HFFc6 (cell line): ENCODE measurements at regions not wholly inside any gene's neighbourhood (a gene's known extent, or its start where the extent isn't known, plus 50 kb on each side); places are given as distances from the start of the nearest gene placed in this dataset.

Source experiments
- DNase-seq: peaks from one replicate; pipeline ENCODE4 v3.0.0-alpha.2; 2018
- H3K27ac Mint-ChIP-seq: 2 replicates; pipeline ENCODE4 v1.8.0; 2020; ENCODE audit warnings: mild to moderate bottlenecking, mixed read lengths
- H3K27me3 Mint-ChIP-seq: 2 replicates; pipeline ENCODE4 v1.8.0; 2021; ENCODE audit warnings: mild to moderate bottlenecking, moderate library complexity, mixed read lengths; ENCODE audit not compliant: insufficient read depth
- H3K36me3 Mint-ChIP-seq: 2 replicates; pipeline ENCODE4 v1.8.0; 2021; ENCODE audit warnings: low read depth, mixed read lengths
- H3K4me1 Mint-ChIP-seq: 2 replicates; pipeline ENCODE4 v1.8.0; 2020; ENCODE audit warnings: low read depth, mixed read lengths
- H3K4me3 Mint-ChIP-seq: 2 replicates; pipeline ENCODE4 v1.8.0; 2020; ENCODE audit warnings: mild to moderate bottlenecking, moderate library complexity, mixed read lengths
- H3K9me3 Mint-ChIP-seq: 2 replicates; pipeline ENCODE4 v1.8.0; 2020; ENCODE audit warnings: mild to moderate bottlenecking, mixed read lengths
- TF ChIP-seq, protein P1 (sequence below): fragments of 200-600 bp; sonication (generic); IDR thresholded peaks from 2 replicates; pipeline ENCODE4 v1.5.0; 2021; ENCODE audit warnings: antibody characterized with exemption, mild to moderate bottlenecking

DNA sequence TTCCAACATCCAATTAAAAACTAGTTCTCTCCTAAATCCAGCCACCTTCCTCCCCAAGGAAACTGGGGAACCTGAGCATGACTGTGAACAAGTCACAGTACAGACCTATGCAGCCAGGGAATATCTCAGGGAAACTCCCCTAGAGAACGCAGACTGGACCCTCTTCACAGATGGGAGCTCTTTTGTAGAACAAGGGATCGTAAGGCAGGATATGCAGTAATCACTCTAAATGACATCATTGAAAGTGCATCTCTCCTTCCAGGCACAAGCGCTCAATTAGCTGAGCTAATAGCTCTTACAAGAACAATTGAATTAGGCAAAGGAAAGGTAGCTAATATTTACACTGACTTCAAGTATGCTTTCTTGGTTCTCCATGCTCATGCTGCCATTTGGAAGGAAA is 1331.7 kb downstream of the UQCRFS1 start:
- TF ChIP-seq, protein P1, sequence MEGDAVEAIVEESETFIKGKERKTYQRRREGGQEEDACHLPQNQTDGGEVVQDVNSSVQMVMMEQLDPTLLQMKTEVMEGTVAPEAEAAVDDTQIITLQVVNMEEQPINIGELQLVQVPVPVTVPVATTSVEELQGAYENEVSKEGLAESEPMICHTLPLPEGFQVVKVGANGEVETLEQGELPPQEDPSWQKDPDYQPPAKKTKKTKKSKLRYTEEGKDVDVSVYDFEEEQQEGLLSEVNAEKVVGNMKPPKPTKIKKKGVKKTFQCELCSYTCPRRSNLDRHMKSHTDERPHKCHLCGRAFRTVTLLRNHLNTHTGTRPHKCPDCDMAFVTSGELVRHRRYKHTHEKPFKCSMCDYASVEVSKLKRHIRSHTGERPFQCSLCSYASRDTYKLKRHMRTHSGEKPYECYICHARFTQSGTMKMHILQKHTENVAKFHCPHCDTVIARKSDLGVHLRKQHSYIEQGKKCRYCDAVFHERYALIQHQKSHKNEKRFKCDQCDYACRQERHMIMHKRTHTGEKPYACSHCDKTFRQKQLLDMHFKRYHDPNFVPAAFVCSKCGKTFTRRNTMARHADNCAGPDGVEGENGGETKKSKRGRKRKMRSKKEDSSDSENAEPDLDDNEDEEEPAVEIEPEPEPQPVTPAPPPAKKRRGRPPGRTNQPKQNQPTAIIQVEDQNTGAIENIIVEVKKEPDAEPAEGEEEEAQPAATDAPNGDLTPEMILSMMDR = no peak
- Mint-ChIP-seq H3K4me1 (no peaks in the 10 kb centered on the region), H3K36me3 (no peaks in the 10 kb centered on the region), H3K27ac (no peak overlapping the region), H3K27me3 (no peaks in the 10 kb centered on the region; the same call in 1 of the 2 replicates), H3K9me3 (peaks cover 37% of the 10 kb centered on the region), H3K4me3 (no peak overlapping the region)
- no peak for DNase-seq

DNA sequence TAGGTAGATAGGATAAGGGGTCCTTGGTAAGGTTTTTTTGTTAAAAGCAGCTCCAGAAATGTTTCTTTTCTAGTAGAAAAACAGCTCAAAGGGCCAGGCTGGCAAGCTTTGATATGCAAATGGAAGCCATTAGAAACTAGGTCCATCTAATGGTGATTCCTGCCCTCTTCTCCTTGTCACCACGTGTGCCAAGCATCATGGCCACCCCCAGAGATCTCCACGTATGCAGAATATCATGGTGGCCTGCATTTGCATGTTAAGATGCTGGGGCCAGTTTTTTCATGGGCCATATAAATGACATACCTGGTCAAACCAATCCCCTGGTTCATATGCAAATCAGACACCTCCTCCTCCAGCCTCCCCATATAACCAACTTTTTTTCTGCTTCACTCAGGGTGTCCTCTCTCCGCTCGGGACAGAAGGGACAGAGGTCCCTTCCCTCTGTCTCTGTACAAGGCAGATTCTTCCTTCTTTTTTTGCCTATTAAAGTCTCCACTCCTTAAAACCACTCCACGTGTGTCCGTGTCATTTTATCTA is 1335.9 kb downstream of the UQCRFS1 start:
- Mint-ChIP-seq H3K27ac (no peak overlapping the region), H3K27me3 (no peaks in the 10 kb centered on the region; the same call in 1 of the 2 replicates), H3K4me3 (no peak overlapping the region), H3K9me3 (peaks cover 50% of the 10 kb centered on the region), H3K4me1 (no peaks in the 10 kb centered on the region), H3K36me3 (no peaks in the 10 kb centered on the region)
- TF ChIP-seq, protein P1 = no peak
- DNase-seq = no peak

DNA sequence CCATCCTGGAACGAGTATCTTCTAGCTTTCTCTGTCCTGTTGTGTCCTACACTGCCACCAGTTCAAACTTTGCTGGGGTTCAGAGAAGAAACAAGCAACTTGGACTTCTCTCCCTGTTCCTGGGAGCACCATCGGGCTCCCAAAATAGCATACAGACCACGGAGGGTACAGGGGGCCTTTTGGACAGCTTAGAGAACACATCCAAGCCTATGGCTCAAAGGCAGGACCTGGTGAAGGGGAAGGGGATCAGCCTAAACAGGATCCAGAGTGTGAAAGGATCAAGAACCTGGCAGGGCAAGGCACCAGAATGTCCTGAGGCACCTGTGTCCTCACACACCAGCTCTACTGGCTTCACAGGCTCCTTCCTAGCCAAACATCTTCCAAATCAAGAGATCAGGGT is 1336.5 kb downstream of the UQCRFS1 start:
- peaks cover 51% of the 10 kb centered on the region for H3K9me3 Mint-ChIP-seq
- H3K36me3 Mint-ChIP-seq = no peaks in the 10 kb centered on the region
- no peaks in the 10 kb centered on the region; the same call in 1 of the 2 replicates for H3K27me3 Mint-ChIP-seq
- TF ChIP-seq, protein P1 = no peak
- no peaks in the 10 kb centered on the region for H3K4me1 Mint-ChIP-seq
- no peak for DNase-seq
- no peak overlapping the region for H3K4me3 Mint-ChIP-seq
- no peak overlapping the region for H3K27ac Mint-ChIP-seq

DNA sequence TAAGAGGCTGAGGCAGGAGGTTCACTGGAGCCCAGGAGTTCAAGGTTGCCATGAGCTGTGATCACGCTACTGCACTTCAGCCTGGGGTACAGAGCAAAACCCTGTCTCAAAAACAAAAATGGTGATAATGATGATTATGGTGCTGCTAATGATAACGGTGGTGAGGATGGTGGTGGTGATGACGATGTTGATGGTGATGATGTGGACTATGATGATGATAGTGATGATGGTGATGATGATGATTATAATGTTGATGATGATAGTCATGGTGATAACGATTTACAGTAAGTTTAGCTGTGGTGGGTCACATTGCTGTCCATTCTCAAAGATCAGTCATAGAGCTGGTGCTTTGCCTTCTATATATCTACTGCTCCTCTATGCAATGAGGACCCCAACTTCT is 1340.6 kb downstream of the UQCRFS1 start:
- peaks cover 2% of the 10 kb centered on the region; the same call in 1 of the 2 replicates for H3K27me3 Mint-ChIP-seq
- DNase-seq = no peak
- TF ChIP-seq, protein P1 = no peak
- peaks cover 39% of the 10 kb centered on the region for H3K9me3 Mint-ChIP-seq
- no peak overlapping the region for H3K27ac Mint-ChIP-seq
- no peaks in the 10 kb centered on the region; the same call in 1 of the 2 replicates for H3K36me3 Mint-ChIP-seq
- H3K4me3 Mint-ChIP-seq = no peak overlapping the region
- H3K4me1 Mint-ChIP-seq = no peaks in the 10 kb centered on the region

DNA sequence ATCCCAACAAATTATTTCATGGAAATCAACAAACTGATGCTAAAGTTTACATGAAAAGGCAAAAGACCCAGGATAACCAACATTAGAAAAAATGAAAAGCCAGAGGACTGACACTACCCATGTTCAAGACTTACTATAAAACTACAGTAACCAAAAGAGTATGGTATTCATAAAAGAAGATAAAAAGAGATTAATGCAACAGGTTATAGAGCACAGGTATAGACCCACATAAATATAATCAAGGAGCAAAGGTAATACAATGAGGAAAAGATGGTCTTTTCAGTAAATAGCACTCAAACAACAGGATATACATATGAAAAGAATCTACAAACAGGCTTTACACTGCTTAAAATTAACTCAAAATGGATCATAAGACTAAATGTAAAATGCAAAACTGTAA is 1342.7 kb downstream of the UQCRFS1 start:
- H3K27me3 Mint-ChIP-seq = peaks cover 2% of the 10 kb centered on the region; the same call in 1 of the 2 replicates
- no peak for DNase-seq
- TF ChIP-seq, protein P1 = no peak
- no peaks in the 10 kb centered on the region for H3K4me1 Mint-ChIP-seq
- H3K4me3 Mint-ChIP-seq = no peak overlapping the region
- H3K9me3 Mint-ChIP-seq = peaks cover 33% of the 10 kb centered on the region
- H3K36me3 Mint-ChIP-seq = no peaks in the 10 kb centered on the region; the same call in 1 of the 2 replicates
- H3K27ac Mint-ChIP-seq = no peak overlapping the region
